OCI-LY1 (cell line): ENCODE measurements at regions not wholly inside any gene's neighbourhood (a gene's known extent, or its start where the extent isn't known, plus 50 kb on each side); places are given as distances from the start of the nearest gene placed in this dataset.

ENCODE experiments used
- H2AFZ ChIP-seq: fragments of 200-600 bp; sonication (generic), shearing (Covaris generic); 2 replicates; pipeline ENCODE4 v1.6.0; 2014; ENCODE audit warnings: antibody characterized with exemption, mild to moderate bottlenecking, low read length
- H3F3A ChIP-seq: fragments of 200-600 bp; sonication (generic), shearing (Covaris generic); 2 replicates; pipeline ENCODE4 v1.6.0; 2014; ENCODE audit warnings: mild to moderate bottlenecking, antibody characterized with exemption, low read length, moderate library complexity; ENCODE audit not compliant: insufficient read depth
- H3K27ac ChIP-seq: fragments of 200-600 bp; sonication (generic); 2 replicates; pipeline ENCODE4 v1.5.1; 2014; ENCODE audit warnings: low read length, mixed run types, mild to moderate bottlenecking, low read depth; ENCODE audit not compliant: poor library complexity, severe bottlenecking
- H3K27me3 ChIP-seq: fragments of 200-600 bp; sonication (generic); 2 replicates; pipeline ENCODE4 v1.6.0; 2014; ENCODE audit warnings: antibody characterized with exemption, mild to moderate bottlenecking, low read length, moderate library complexity; ENCODE audit not compliant: insufficient read depth
- H3K36me3 ChIP-seq: fragments of 200-600 bp; sonication (generic); 2 replicates; pipeline ENCODE4 v1.6.1; 2014; ENCODE audit warnings: mild to moderate bottlenecking, antibody characterized with exemption, low read length, moderate library complexity, mixed read lengths; ENCODE audit not compliant: insufficient read depth
- H3K4me1 ChIP-seq: fragments of 200-600 bp; sonication (generic); 2 replicates; pipeline ENCODE4 v1.5.1; 2014; ENCODE audit warnings: mild to moderate bottlenecking, low read length, moderate library complexity; ENCODE audit not compliant: insufficient read depth, severe bottlenecking
- H3K4me2 ChIP-seq: fragments of 200-600 bp; sonication (generic), shearing (Covaris generic); 2 replicates; pipeline ENCODE4 v1.6.1; 2014; ENCODE audit warnings: low read length
- H3K4me3 ChIP-seq: fragments of 200-600 bp; sonication (generic); 2 replicates; pipeline ENCODE4 v1.5.1; 2014; ENCODE audit warnings: low read length, low read depth, mild to moderate bottlenecking, mixed read lengths; ENCODE audit not compliant: poor library complexity, severe bottlenecking
- H3K79me2 ChIP-seq: fragments of 200-600 bp; shearing (Covaris generic); 2 replicates; pipeline ENCODE4 v1.6.1; 2016; ENCODE audit warnings: mixed run types, low read length, mixed read lengths; ENCODE audit not compliant: insufficient read depth
- H3K9ac ChIP-seq: fragments of 200-600 bp; sonication (generic), shearing (Covaris generic); 2 replicates; pipeline ENCODE4 v1.6.1; 2014; ENCODE audit warnings: mild to moderate bottlenecking, low read length, mixed read lengths
- H3K9me2 ChIP-seq: fragments of 200-600 bp; sonication (generic), shearing (Covaris generic); 2 replicates; pipeline ENCODE4 v1.6.1; 2014; ENCODE audit warnings: low read depth, mild to moderate bottlenecking, low read length, mixed read lengths
- H3K9me3 ChIP-seq: fragments of 200-600 bp; shearing (Covaris generic); 2 replicates; pipeline ENCODE4 v1.6.1; 2014; ENCODE audit warnings: low read length, mixed read lengths
- H4K20me1 ChIP-seq: fragments of 200-600 bp; sonication (generic), shearing (Covaris generic); 2 replicates; pipeline ENCODE4 v1.6.0; 2016; ENCODE audit warnings: mild to moderate bottlenecking, low read length; ENCODE audit not compliant: insufficient read depth
- EZH2 ChIP-seq: fragments of 200-600 bp; sonication (generic), shearing (Covaris generic); IDR thresholded peaks from 2 replicates; pipeline ENCODE4 v1.8.0; 2017; ENCODE audit warnings: borderline replicate concordance, mixed run types, mild to moderate bottlenecking, antibody characterized with exemption, low read length, moderate library complexity, mixed read lengths
- TF ChIP-seq, protein P1 (sequence below): fragments of 200-600 bp; sonication (generic), shearing (Covaris generic); IDR thresholded peaks from 2 replicates; pipeline ENCODE4 v1.5.1; 2017; ENCODE audit warnings: mild to moderate bottlenecking, antibody characterized with exemption, low read length, moderate library complexity, mixed read lengths

DNA sequence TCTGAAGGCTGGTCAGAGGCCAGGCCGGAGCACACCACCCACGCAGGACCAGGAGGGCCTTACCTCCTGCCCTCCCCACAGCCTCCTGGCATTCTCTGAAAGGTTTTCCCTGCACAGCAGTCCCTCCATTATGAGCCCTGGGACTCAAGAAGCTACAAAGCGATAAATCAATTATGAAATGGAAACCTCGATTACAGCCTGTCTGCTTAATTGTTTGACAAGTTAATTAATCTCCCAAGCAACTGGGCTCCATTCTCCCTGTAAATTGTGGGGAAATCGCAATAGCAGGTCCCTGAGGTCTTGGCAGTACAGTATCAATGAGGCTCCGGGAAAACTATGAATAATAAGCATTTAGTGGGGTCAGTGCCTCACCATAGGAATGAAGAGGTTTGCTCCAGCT is 683.5 kb downstream of the NTRK3 start:
- no peaks in the 10 kb centered on the region for H3K36me3 ChIP-seq
- H3K9ac ChIP-seq: no peak overlapping the region
- H3K4me3 ChIP-seq: no peak overlapping the region
- no peaks in the 10 kb centered on the region for H4K20me1 ChIP-seq
- no peak for TF ChIP-seq EZH2
- TF ChIP-seq, protein P1, sequence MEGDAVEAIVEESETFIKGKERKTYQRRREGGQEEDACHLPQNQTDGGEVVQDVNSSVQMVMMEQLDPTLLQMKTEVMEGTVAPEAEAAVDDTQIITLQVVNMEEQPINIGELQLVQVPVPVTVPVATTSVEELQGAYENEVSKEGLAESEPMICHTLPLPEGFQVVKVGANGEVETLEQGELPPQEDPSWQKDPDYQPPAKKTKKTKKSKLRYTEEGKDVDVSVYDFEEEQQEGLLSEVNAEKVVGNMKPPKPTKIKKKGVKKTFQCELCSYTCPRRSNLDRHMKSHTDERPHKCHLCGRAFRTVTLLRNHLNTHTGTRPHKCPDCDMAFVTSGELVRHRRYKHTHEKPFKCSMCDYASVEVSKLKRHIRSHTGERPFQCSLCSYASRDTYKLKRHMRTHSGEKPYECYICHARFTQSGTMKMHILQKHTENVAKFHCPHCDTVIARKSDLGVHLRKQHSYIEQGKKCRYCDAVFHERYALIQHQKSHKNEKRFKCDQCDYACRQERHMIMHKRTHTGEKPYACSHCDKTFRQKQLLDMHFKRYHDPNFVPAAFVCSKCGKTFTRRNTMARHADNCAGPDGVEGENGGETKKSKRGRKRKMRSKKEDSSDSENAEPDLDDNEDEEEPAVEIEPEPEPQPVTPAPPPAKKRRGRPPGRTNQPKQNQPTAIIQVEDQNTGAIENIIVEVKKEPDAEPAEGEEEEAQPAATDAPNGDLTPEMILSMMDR: no peak
- H3K27ac ChIP-seq: no peak overlapping the region
- no peaks in the 10 kb centered on the region for H3K4me1 ChIP-seq
- no peaks in the 10 kb centered on the region for H3K9me2 ChIP-seq
- H2AFZ ChIP-seq: no peak overlapping the region
- H3F3A ChIP-seq: no peaks in the 10 kb centered on the region
- no peak overlapping the region for H3K4me2 ChIP-seq
- H3K9me3 ChIP-seq: no peaks in the 10 kb centered on the region
- H3K27me3 ChIP-seq: no peaks in the 10 kb centered on the region
- H3K79me2 ChIP-seq: no peaks in the 10 kb centered on the region

- Histone ChIP-seq H3K9me3 (no peaks in the 10 kb centered on the region), H3K4me2 (no peak overlapping the region), H3K4me3 (no peak overlapping the region)
Measured at GRCh38 chr15:87572381-87572910, 684.1 kb downstream of the NTRK3 start.

GRCh38 chr15:87570206-87570605 is 686.3 kb downstream of the NTRK3 start:
- Histone ChIP-seq H3K36me3 (no peaks in the 10 kb centered on the region), H3K9ac (no peak overlapping the region), H3K4me2 (no peak overlapping the region), H4K20me1 (no peaks in the 10 kb centered on the region), H2AFZ (no peak overlapping the region), H3K9me2 (no peaks in the 10 kb centered on the region), H3K27ac (no peak overlapping the region), H3F3A (no peaks in the 10 kb centered on the region), H3K4me1 (no peaks in the 10 kb centered on the region), H3K27me3 (no peaks in the 10 kb centered on the region), H3K79me2 (no peaks in the 10 kb centered on the region), H3K4me3 (no peak overlapping the region), H3K9me3 (no peaks in the 10 kb centered on the region)
- no peak for TF ChIP-seq EZH2
- TF ChIP-seq, protein P1: no peak

More at GRCh38 chr15:87572381-87572910, 684.1 kb downstream of the NTRK3 start:
- Histone ChIP-seq H3K36me3 (no peaks in the 10 kb centered on the region), H3K27ac (no peak overlapping the region), H3F3A (no peaks in the 10 kb centered on the region), H3K9ac (no peak overlapping the region), H2AFZ (no peak overlapping the region), H3K4me1 (no peaks in the 10 kb centered on the region), H3K9me2 (no peaks in the 10 kb centered on the region), H3K27me3 (no peaks in the 10 kb centered on the region), H3K79me2 (no peaks in the 10 kb centered on the region), H4K20me1 (no peaks in the 10 kb centered on the region)
- TF ChIP-seq, protein P1: no peak
- no peak for TF ChIP-seq EZH2
